HFF-Myc (cell line): ENCODE measurements at regions not wholly inside any gene's neighbourhood (a gene's known extent, or its start where the extent isn't known, plus 50 kb on each side); places are given as distances from the start of the nearest gene placed in this dataset.
A peak's percentile ranks its signal among the peaks of the same experiment; 100 is the strongest.

Experiments
- DNase-seq: peaks from one replicate; pipeline ENCODE4 v3.0.0-alpha.2; 2011; ENCODE audit warnings: low read depth; ENCODE audit errors: extremely low read depth
- H3K4me3 ChIP-seq: replicated peaks from 2 replicates; pipeline ENCODE4 v1.5.1; 2011; ENCODE audit warnings: low read depth, mild to moderate bottlenecking, control low read depth, low read length
- CTCF ChIP-seq: IDR thresholded peaks from 2 replicates; pipeline ENCODE4 v1.5.1; 2012; ENCODE audit warnings: mild to moderate bottlenecking, low read depth, low read length, control low read depth; ENCODE audit errors: missing control alignments

- no peak overlapping the region for H3K4me3 ChIP-seq
- no peak for DNase-seq
- no peak for TF ChIP-seq CTCF
These were observed 165.1 kb downstream of the HS3ST2 start for GRCh38 chr16:22979038-22979437.

DNA sequence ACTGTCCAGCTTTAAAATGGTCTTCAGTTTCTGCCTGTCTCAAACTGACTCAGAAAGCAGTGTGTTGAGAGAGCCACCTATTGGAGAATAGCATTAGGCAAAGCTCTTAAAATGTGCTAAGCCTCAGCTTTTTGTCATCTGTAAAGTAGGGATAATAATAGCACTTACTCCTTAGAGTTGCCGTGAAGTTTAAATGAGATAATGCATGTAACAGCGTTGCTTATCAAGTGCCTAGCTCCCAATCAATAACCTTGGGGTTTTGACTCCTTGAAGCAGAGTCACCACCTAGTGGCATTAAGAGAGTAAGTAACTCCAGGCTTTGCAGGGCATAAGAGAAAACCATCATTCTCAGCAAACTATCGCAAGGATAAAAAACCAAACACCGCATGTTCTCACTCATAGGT, 163.3 kb downstream of the HS3ST2 start:
- DNase-seq, result no peak
- TF ChIP-seq CTCF, result peak; percentile 23
- no peak overlapping the region for H3K4me3 ChIP-seq

DNA sequence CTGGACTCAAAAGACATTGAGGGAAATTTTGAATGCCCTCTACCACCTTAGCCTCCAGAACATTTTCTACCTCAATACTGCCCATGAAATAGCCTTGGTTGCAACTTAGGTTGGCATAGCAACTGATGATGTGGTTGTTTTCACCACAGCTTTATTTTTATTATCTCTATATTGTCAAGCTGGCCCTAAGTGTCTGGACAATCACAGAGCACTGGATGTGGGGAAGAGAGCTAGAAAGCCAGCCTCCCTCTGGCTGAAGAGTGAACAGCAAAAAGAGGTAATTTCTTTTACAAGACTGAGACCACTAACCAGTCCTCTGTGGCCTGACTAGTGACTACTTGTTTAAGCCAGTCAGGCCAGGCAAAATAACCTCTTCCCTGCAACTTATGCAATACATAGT, 159.6 kb downstream of the HS3ST2 start:
- H3K4me3 ChIP-seq, result no peak overlapping the region
- no peak for TF ChIP-seq CTCF
- DNase-seq, result no peak

GRCh38 chr16:22971346-22971924, 157.5 kb downstream of the HS3ST2 start:
- H3K4me3 ChIP-seq, result no peak overlapping the region
- no peak for DNase-seq
- no peak for TF ChIP-seq CTCF

DNA sequence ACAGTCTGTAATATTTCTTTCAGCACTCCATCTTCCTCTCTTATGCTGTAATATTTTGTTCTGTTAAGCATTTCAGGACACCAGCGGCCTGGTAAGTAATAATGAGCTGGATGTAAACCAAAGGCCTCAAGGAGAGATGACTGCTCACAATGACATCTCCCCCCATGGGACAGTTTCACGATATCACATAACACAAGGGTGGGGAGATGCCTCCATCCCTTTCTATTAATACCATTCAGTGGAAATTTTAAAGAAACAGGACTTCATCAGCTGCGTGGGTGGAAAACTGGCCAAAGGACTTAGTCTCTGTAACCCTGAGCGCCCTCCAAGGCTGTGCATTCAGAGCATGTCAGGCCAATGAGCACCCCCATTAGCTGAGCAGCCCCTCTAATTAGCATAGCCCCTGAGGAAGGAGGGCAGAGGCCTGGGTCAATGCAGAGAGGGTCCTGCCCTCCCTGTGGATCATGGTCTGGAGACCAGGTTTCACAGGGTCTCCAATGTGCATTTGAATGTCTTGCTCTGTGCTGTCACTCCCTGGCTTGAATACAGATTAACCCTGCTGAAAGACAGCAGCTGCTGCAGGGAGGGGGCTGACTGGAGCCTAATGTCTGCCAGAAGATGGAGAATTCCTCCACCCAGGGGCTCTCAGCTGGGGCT, 156.4 kb downstream of the HS3ST2 start:
- H3K4me3 ChIP-seq, result no peak overlapping the region
- TF ChIP-seq CTCF, result no peak
- no peak for DNase-seq

- TF ChIP-seq CTCF, result no peak
- DNase-seq, result no peak
- H3K4me3 ChIP-seq, result no peak overlapping the region
These were observed 155.6 kb downstream of the HS3ST2 start for GRCh38 chr16:22969567-22969966.

DNA sequence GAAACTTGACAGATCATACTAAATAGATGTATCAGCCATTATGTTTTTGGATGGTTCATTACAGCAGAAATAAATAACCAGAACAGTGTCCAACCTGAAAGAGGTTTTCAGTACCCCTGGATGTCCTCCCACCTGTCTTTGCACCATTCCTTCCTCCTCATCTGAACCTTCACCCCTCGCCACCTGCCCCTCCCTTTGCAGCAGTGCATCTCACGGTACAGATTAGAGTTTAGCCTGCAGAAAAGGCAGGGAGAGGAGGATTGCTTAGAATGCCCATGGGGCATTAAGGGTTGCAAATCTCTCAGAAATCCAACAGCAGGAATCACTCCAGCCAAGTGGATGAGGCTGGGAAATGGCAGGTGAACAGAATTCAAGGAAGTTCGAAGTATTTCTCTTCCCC, 155.0 kb downstream of the HS3ST2 start:
- no peak overlapping the region for H3K4me3 ChIP-seq
- no peak for TF ChIP-seq CTCF
- DNase-seq, result no peak
